ENCODE measurements at regions not wholly inside any gene's neighbourhood (a gene's known extent, or its start where the extent isn't known, plus 50 kb on each side); places are given as distances from the start of the nearest gene placed in this dataset.

- Histone ChIP-seq H3K9me3 (ENCODE audit: insufficient read depth, low read depth, low read length) (no peaks in the 10 kb centered on the region), H4K20me1 (ENCODE audit: insufficient read depth, low read length, poor library complexity, severe bottlenecking) (no peaks in the 10 kb centered on the region), H3K27me3 (ENCODE audit: insufficient read depth, low read length, poor library complexity, severe bottlenecking) (no peaks in the 10 kb centered on the region), H3K36me3 (ENCODE audit: insufficient read depth, low read length) (no peaks in the 10 kb centered on the region), H3K4me1 (ENCODE audit: insufficient read depth, low read length, poor library complexity, severe bottlenecking) (no peaks in the 10 kb centered on the region), H3K9ac (ENCODE audit: low read depth, low read length, poor library complexity, severe bottlenecking) (no peak overlapping the region), H2AFZ (ENCODE audit: low read length) (no peak overlapping the region), H3K9me2 (replicated peaks; ENCODE audit: low read depth, low read length) (no peaks in the 10 kb centered on the region), H3K79me2 (ENCODE audit: insufficient read depth, low read length) (no peaks in the 10 kb centered on the region), H3K4me2 (ENCODE audit: low read depth, low read length, poor library complexity, severe bottlenecking) (no peak overlapping the region), H3F3A (ENCODE audit: low read depth) (no peaks in the 10 kb centered on the region), H3K4me3 (ENCODE audit: low read length, poor library complexity, severe bottlenecking) (no peak overlapping the region)
- TF ChIP-seq EZH2phosphoT487 (IDR thresholded peaks at IDR 0.05; ENCODE audit: borderline replicate concordance) = no peak
- no peak for TF ChIP-seq CTCF (conservative IDR thresholded peaks at IDR 0.05; ENCODE audit: low read length)
Measured at GRCh38 chr12:67086116-67086515, 183.0 kb upstream of the CAND1 start.

- H3K4me3 ChIP-seq (ENCODE audit: low read length, poor library complexity, severe bottlenecking) = no peak overlapping the region
- no peaks in the 10 kb centered on the region for H3K9me2 ChIP-seq (replicated peaks; ENCODE audit: low read depth, low read length)
- TF ChIP-seq EZH2phosphoT487 (IDR thresholded peaks at IDR 0.05; ENCODE audit: borderline replicate concordance) (no peak), CTCF (conservative IDR thresholded peaks at IDR 0.05; ENCODE audit: low read length) (no peak)
- no peaks in the 10 kb centered on the region for H3K9me3 ChIP-seq (ENCODE audit: insufficient read depth, low read depth, low read length)
- H3F3A ChIP-seq (ENCODE audit: low read depth) = no peaks in the 10 kb centered on the region
- no peak overlapping the region for H3K4me2 ChIP-seq (ENCODE audit: low read depth, low read length, poor library complexity, severe bottlenecking)
- H4K20me1 ChIP-seq (ENCODE audit: insufficient read depth, low read length, poor library complexity, severe bottlenecking) = no peaks in the 10 kb centered on the region
- no peak overlapping the region for H3K9ac ChIP-seq (ENCODE audit: low read depth, low read length, poor library complexity, severe bottlenecking)
- no peaks in the 10 kb centered on the region for H3K36me3 ChIP-seq (ENCODE audit: insufficient read depth, low read length)
- no peaks in the 10 kb centered on the region for H3K27me3 ChIP-seq (ENCODE audit: insufficient read depth, low read length, poor library complexity, severe bottlenecking)
- no peaks in the 10 kb centered on the region for H3K79me2 ChIP-seq (ENCODE audit: insufficient read depth, low read length)
- no peak overlapping the region for H2AFZ ChIP-seq (ENCODE audit: low read length)
- no peaks in the 10 kb centered on the region for H3K4me1 ChIP-seq (ENCODE audit: insufficient read depth, low read length, poor library complexity, severe bottlenecking)
Measured at GRCh38 chr12:67088401-67089118, 180.6 kb upstream of the CAND1 start.

GRCh38 chr12:67091204-67091603, 178.0 kb upstream of the CAND1 start:
- Histone ChIP-seq H3K79me2 (ENCODE audit: insufficient read depth, low read length) (no peaks in the 10 kb centered on the region), H3K4me3 (ENCODE audit: low read length, poor library complexity, severe bottlenecking) (no peak overlapping the region), H2AFZ (ENCODE audit: low read length) (no peak overlapping the region), H4K20me1 (ENCODE audit: insufficient read depth, low read length, poor library complexity, severe bottlenecking) (no peaks in the 10 kb centered on the region), H3K9ac (ENCODE audit: low read depth, low read length, poor library complexity, severe bottlenecking) (no peak overlapping the region), H3K27me3 (ENCODE audit: insufficient read depth, low read length, poor library complexity, severe bottlenecking) (no peaks in the 10 kb centered on the region), H3K9me3 (ENCODE audit: insufficient read depth, low read depth, low read length) (no peaks in the 10 kb centered on the region), H3K4me2 (ENCODE audit: low read depth, low read length, poor library complexity, severe bottlenecking) (no peak overlapping the region), H3K36me3 (ENCODE audit: insufficient read depth, low read length) (no peaks in the 10 kb centered on the region), H3K9me2 (replicated peaks; ENCODE audit: low read depth, low read length) (no peaks in the 10 kb centered on the region), H3K4me1 (ENCODE audit: insufficient read depth, low read length, poor library complexity, severe bottlenecking) (no peaks in the 10 kb centered on the region), H3F3A (ENCODE audit: low read depth) (no peaks in the 10 kb centered on the region)
- TF ChIP-seq CTCF (conservative IDR thresholded peaks at IDR 0.05; ENCODE audit: low read length) = no peak

All from Loucy (cell line).